Lung (tissue), 11 donors: ENCODE measurements at regions not wholly inside any gene's neighbourhood (a gene's known extent, or its start where the extent isn't known, plus 50 kb on each side); places are given as distances from the start of the nearest gene placed in this dataset.

Experiments
- ATAC-seq: fragments of 200-7000 bp; cut with Tn5 transposase; one replicate; pipeline ENCODE4 v1.9.1; 2020; ENCODE audit warnings: moderate number of reproducible peaks; ENCODE audit not compliant: insufficient read depth, low FRiP score
- DNase-seq, 3 donors: peaks; one replicate each; pipeline ENCODE4 v3.0.0-alpha.2; 2013 to 2017
- H3K27ac ChIP-seq, 2 donors: one replicate each; pipeline ENCODE4 v1.5.1; 2013; ENCODE audit warnings: mild to moderate bottlenecking in 2 of 2, moderate library complexity in 2 of 2, control low read depth in 1 of 2, inconsistent platforms in 1 of 2, low read depth in 1 of 2, low read length in 1 of 2
- H3K27me3 ChIP-seq, 3 donors: one replicate each; pipeline ENCODE4 v1.5.1; 2013; ENCODE audit warnings: low read length in 2 of 3; ENCODE audit not compliant: control insufficient read depth in 3 of 3, insufficient read depth in 3 of 3
- H3K36me3 ChIP-seq, 4 donors: one replicate each; pipeline ENCODE4 v1.5.1; 2013; ENCODE audit warnings: low read length in 4 of 4, mild to moderate bottlenecking in 1 of 4, moderate library complexity in 1 of 4; ENCODE audit not compliant: control insufficient read depth in 4 of 4, insufficient read depth in 4 of 4
- H3K4me1 ChIP-seq, 5 donors: one replicate each; pipeline ENCODE4 v1.5.1; 2013; ENCODE audit warnings: low read length in 5 of 5, mild to moderate bottlenecking in 2 of 5, moderate library complexity in 1 of 5; ENCODE audit not compliant: control insufficient read depth in 5 of 5, insufficient read depth in 5 of 5
- H3K4me3 ChIP-seq: one replicate; pipeline ENCODE4 v1.5.1; 2013; ENCODE audit warnings: mild to moderate bottlenecking, control low read depth, moderate library complexity
- H3K9ac ChIP-seq, 2 donors: one replicate each; pipeline ENCODE4 v1.5.1; 2013; ENCODE audit warnings: low read length in 2 of 2, control low read depth in 1 of 2; ENCODE audit not compliant: insufficient read depth in 1 of 2
- H3K9me3 ChIP-seq, 4 donors: one replicate each; pipeline ENCODE4 v1.5.1; 2013; ENCODE audit warnings: low read length in 3 of 4, mild to moderate bottlenecking in 1 of 4, moderate library complexity in 1 of 4; ENCODE audit not compliant: control insufficient read depth in 4 of 4, insufficient read depth in 3 of 4
- CTCF ChIP-seq: IDR thresholded peaks from 2 replicates; pipeline ENCODE4 v1.5.1; 2012; ENCODE audit warnings: mild to moderate bottlenecking; ENCODE audit errors: control extremely low read depth, extremely low read depth
- WGBS, 2 donors: extraction: QIAGEN DNeasy Blood & Tissue Kit; methylation state at CpG; one replicate each; pipeline ENCODE4 v1.1.7; 2013; 5-methylcytosine and 5-hydroxymethylcytosine counted together
- donor health status: control.
- donor health status: control.
- donor health status: Bipolar disorder and iron deficiency.
- donor health status: healthy.
- donor health status: DM: yes; HTN: yes; CAD: no.

GRCh38 chr20:52019313-52019712 is 172.3 kb downstream of the ZFP64 start:
- H3K27me3 ChIP-seq, result no peaks in the 10 kb centered on the region
- ATAC-seq (no peak), DNase-seq (no peak)
- no peak overlapping the region for H3K27ac ChIP-seq
- peaks cover 0 to 6% (median 0%) of the 10 kb centered on the region in 5 donors for H3K4me1 ChIP-seq
- 97 to 98% methylated on average over 3 of the region's 3 CpGs for WGBS, 2 donors
- TF ChIP-seq CTCF, result no peak
- H3K4me3 ChIP-seq, result no peak overlapping the region
- H3K9me3 ChIP-seq, result no peaks in the 10 kb centered on the region
- no peak overlapping the region for H3K9ac ChIP-seq
- no peaks in the 10 kb centered on the region for H3K36me3 ChIP-seq

GRCh38 chr20:52017669-52018317 is 173.8 kb downstream of the ZFP64 start:
- no peak overlapping the region for H3K4me3 ChIP-seq
- H3K9me3 ChIP-seq, result peaks cover 0 to 1% (median 0%) of the 10 kb centered on the region in 4 donors
- no peak for TF ChIP-seq CTCF
- no peak overlapping the region for H3K9ac ChIP-seq
- 95 to 97% methylated on average over 6 of the region's 6 CpGs for WGBS, 2 donors
- no peaks in the 10 kb centered on the region for H3K4me1 ChIP-seq
- no peak overlapping the region for H3K27ac ChIP-seq
- H3K36me3 ChIP-seq, result no peaks in the 10 kb centered on the region
- no peaks in the 10 kb centered on the region for H3K27me3 ChIP-seq
- no peak for ATAC-seq
- no peak for DNase-seq

GRCh38 chr20:52016022-52016421 is 175.6 kb downstream of the ZFP64 start:
- Histone ChIP-seq H3K4me1 (no peaks in the 10 kb centered on the region), H3K4me3 (no peak overlapping the region), H3K27me3 (no peaks in the 10 kb centered on the region), H3K27ac (no peak overlapping the region), H3K36me3 (no peaks in the 10 kb centered on the region), H3K9ac (no peak overlapping the region), H3K9me3 (peaks cover 0 to 6% (median 2%) of the 10 kb centered on the region in 4 donors)
- ATAC-seq, result no peak
- 89 to 91% methylated on average over 5 of the region's 5 CpGs for WGBS, 2 donors
- TF ChIP-seq CTCF, result no peak
- DNase-seq, result no peak

- no peak for TF ChIP-seq CTCF
- Histone ChIP-seq H3K9ac (no peak overlapping the region), H3K36me3 (no peaks in the 10 kb centered on the region), H3K9me3 (peaks cover 0 to 6% (median 4%) of the 10 kb centered on the region in 4 donors), H3K4me1 (no peaks in the 10 kb centered on the region), H3K27me3 (no peaks in the 10 kb centered on the region), H3K27ac (no peak overlapping the region), H3K4me3 (no peak overlapping the region)
- ATAC-seq (no peak), DNase-seq (no peak)
- 80 to 91% methylated on average over 5 of the region's 5 CpGs for WGBS, 2 donors
These were observed 176.4 kb downstream of the ZFP64 start for GRCh38 chr20:52015155-52015554.
